ENCODE measurements at regions not wholly inside any gene's neighbourhood (a gene's known extent, or its start where the extent isn't known, plus 50 kb on each side); places are given as distances from the start of the nearest gene placed in this dataset.

- TF ChIP-seq CTCF (IDR thresholded peaks at IDR 0.05), result no peak
- no peak overlapping the region for H3K4me3 Mint-ChIP-seq (ENCODE audit: unreplicated experiment)
- peaks cover 7% of the 10 kb centered on the region for H3K27me3 Mint-ChIP-seq (ENCODE audit: unreplicated experiment)
- H3K4me1 Mint-ChIP-seq (ENCODE audit: unreplicated experiment), result peaks cover 9% of the 10 kb centered on the region
- H3K9me3 Mint-ChIP-seq (ENCODE audit: unreplicated experiment), result no peaks in the 10 kb centered on the region
- H3K36me3 Mint-ChIP-seq (ENCODE audit: unreplicated experiment), result no peaks in the 10 kb centered on the region
- H3K27ac Mint-ChIP-seq (ENCODE audit: unreplicated experiment), result no peak overlapping the region
- DNase-seq (ENCODE audit: extremely low spot score, unreplicated experiment), result no peak
Observed at GRCh38 chr13:30100226-30100625, 207.1 kb downstream of the KATNAL1 start.

DNA sequence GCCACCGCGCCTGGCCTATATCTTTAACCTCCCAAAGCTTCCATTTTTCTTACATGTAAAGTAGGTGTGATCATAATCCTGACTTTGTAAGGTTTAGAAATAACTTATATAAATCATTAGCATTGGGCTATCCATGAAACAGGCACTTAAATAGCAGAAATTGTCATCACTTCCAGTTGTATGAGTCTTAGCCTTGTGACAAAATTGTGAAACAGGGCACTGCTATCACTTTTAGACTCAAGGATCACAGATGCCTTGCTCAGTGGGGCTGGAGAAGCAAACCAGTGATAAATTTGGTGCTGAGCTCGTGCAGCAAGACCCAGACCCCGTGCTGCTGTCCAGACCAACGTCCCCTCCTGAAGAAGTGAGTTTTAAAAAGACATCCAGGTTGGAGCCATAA is 209.7 kb downstream of the KATNAL1 start:
- H3K9me3 Mint-ChIP-seq (ENCODE audit: unreplicated experiment), result no peaks in the 10 kb centered on the region

GRCh38 chr13:30097089-30097488 is 210.3 kb downstream of the KATNAL1 start:
- Mint-ChIP-seq H3K27ac (ENCODE audit: unreplicated experiment) (no peak overlapping the region), H3K36me3 (ENCODE audit: unreplicated experiment) (no peaks in the 10 kb centered on the region), H3K4me3 (ENCODE audit: unreplicated experiment) (no peak overlapping the region), H3K9me3 (ENCODE audit: unreplicated experiment) (no peaks in the 10 kb centered on the region), H3K27me3 (ENCODE audit: unreplicated experiment) (peaks cover 7% of the 10 kb centered on the region), H3K4me1 (ENCODE audit: unreplicated experiment) (no peaks in the 10 kb centered on the region)
- no peak for DNase-seq (ENCODE audit: extremely low spot score, unreplicated experiment)
- TF ChIP-seq CTCF (IDR thresholded peaks at IDR 0.05), result no peak

More for the DNA sequence above, 209.7 kb downstream of the KATNAL1 start:
- H3K36me3 Mint-ChIP-seq (ENCODE audit: unreplicated experiment), result no peaks in the 10 kb centered on the region
- no peak overlapping the region for H3K4me3 Mint-ChIP-seq (ENCODE audit: unreplicated experiment)
- TF ChIP-seq CTCF (IDR thresholded peaks at IDR 0.05), result no peak
- H3K4me1 Mint-ChIP-seq (ENCODE audit: unreplicated experiment), result peaks cover under 1% of the 10 kb centered on the region
- H3K27ac Mint-ChIP-seq (ENCODE audit: unreplicated experiment), result no peak overlapping the region
- no peak for DNase-seq (ENCODE audit: extremely low spot score, unreplicated experiment)
- H3K27me3 Mint-ChIP-seq (ENCODE audit: unreplicated experiment), result peaks cover 7% of the 10 kb centered on the region

- TF ChIP-seq CTCF (IDR thresholded peaks at IDR 0.05), result no peak
- Mint-ChIP-seq H3K4me3 (ENCODE audit: unreplicated experiment) (no peak overlapping the region), H3K27ac (ENCODE audit: unreplicated experiment) (no peak overlapping the region), H3K4me1 (ENCODE audit: unreplicated experiment) (no peaks in the 10 kb centered on the region), H3K27me3 (ENCODE audit: unreplicated experiment) (peaks cover 3% of the 10 kb centered on the region), H3K9me3 (ENCODE audit: unreplicated experiment) (no peaks in the 10 kb centered on the region), H3K36me3 (ENCODE audit: unreplicated experiment) (no peaks in the 10 kb centered on the region)
- no peak for DNase-seq (ENCODE audit: extremely low spot score, unreplicated experiment)
Observed at GRCh38 chr13:30094015-30094414, 213.3 kb downstream of the KATNAL1 start.

- no peak for DNase-seq (ENCODE audit: extremely low spot score, unreplicated experiment)
- no peaks in the 10 kb centered on the region for H3K9me3 Mint-ChIP-seq (ENCODE audit: unreplicated experiment)
- no peak for TF ChIP-seq CTCF (IDR thresholded peaks at IDR 0.05)
- no peak overlapping the region for H3K27ac Mint-ChIP-seq (ENCODE audit: unreplicated experiment)
- H3K36me3 Mint-ChIP-seq (ENCODE audit: unreplicated experiment), result no peaks in the 10 kb centered on the region
- peaks cover under 1% of the 10 kb centered on the region for H3K27me3 Mint-ChIP-seq (ENCODE audit: unreplicated experiment)
- H3K4me3 Mint-ChIP-seq (ENCODE audit: unreplicated experiment), result no peak overlapping the region
- no peaks in the 10 kb centered on the region for H3K4me1 Mint-ChIP-seq (ENCODE audit: unreplicated experiment)
Observed at GRCh38 chr13:30093236-30093635, 214.1 kb downstream of the KATNAL1 start.

Data from osteocyte (in vitro differentiated cells).